NCI-H510A treated with DMSO at 0.1 percent for 48 hours (cell line): ENCODE measurements at regions not wholly inside any gene's neighbourhood (a gene's known extent, or its start where the extent isn't known, plus 50 kb on each side); places are given as distances from the start of the nearest gene placed in this dataset.

ENCODE experiments used
- DNase-seq: peaks from one replicate; lab custom pipeline; 2025; lab: John Stamatoyannopoulos, UW

- no peak for DNase-seq
Measured at GRCh38 chr2:217722883-217723472, 279.8 kb downstream of the TNS1 start.

- DNase-seq, result no peak
Measured at GRCh38 chr2:217717646-217718045, 285.1 kb downstream of the TNS1 start.

- no peak for DNase-seq
Measured at GRCh38 chr2:217715484-217715883, 287.3 kb downstream of the TNS1 start.

- no peak for DNase-seq
Measured at GRCh38 chr2:217714287-217714751, 288.5 kb downstream of the TNS1 start.

GRCh38 chr2:217713395-217714286, 289.2 kb downstream of the TNS1 start:
- DNase-seq, result peak; percentile 82

- no peak for DNase-seq
Measured at GRCh38 chr2:217712431-217712830, 290.4 kb downstream of the TNS1 start.

GRCh38 chr2:217711188-217711587, 291.6 kb downstream of the TNS1 start:
- no peak for DNase-seq

- DNase-seq, result no peak
Measured at GRCh38 chr2:217710211-217710765, 292.5 kb downstream of the TNS1 start.

GRCh38 chr2:217709478-217710210, 293.2 kb downstream of the TNS1 start:
- DNase-seq, result no peak

- DNase-seq, result no peak
Measured at GRCh38 chr2:217707131-217707611, 295.6 kb downstream of the TNS1 start.

GRCh38 chr2:217706513-217706912, 296.3 kb downstream of the TNS1 start:
- DNase-seq, result no peak

GRCh38 chr2:217706095-217706494, 296.7 kb downstream of the TNS1 start:
- DNase-seq, result no peak

- DNase-seq, result no peak
Measured at GRCh38 chr2:217705461-217705860, 297.3 kb downstream of the TNS1 start.

- DNase-seq, result no peak
Measured at GRCh38 chr2:217703999-217704398, 298.8 kb downstream of the TNS1 start.

GRCh38 chr2:217703102-217703501, 299.7 kb downstream of the TNS1 start:
- peak; percentile 66 for DNase-seq

GRCh38 chr2:217701622-217702021, 301.2 kb downstream of the TNS1 start:
- no peak for DNase-seq

- no peak for DNase-seq
Measured at GRCh38 chr2:217698691-217699090, 304.1 kb downstream of the TNS1 start.

GRCh38 chr2:217695033-217695520, 307.7 kb downstream of the TNS1 start:
- DNase-seq, result no peak

GRCh38 chr2:217694291-217694690, 308.5 kb downstream of the TNS1 start:
- DNase-seq, result no peak

GRCh38 chr2:217693363-217693762, 309.4 kb downstream of the TNS1 start:
- DNase-seq, result no peak

GRCh38 chr2:217691920-217692666, 310.7 kb downstream of the TNS1 start:
- peak; percentile 35 for DNase-seq
